HL-60 (cell line): ENCODE measurements at regions not wholly inside any gene's neighbourhood (a gene's known extent, or its start where the extent isn't known, plus 50 kb on each side); places are given as distances from the start of the nearest gene placed in this dataset.

Experiments
- REST ChIP-seq: IDR thresholded peaks from 2 replicates; pipeline ENCODE4 v1.6.1; 2012; ENCODE audit warnings: low read depth; ENCODE audit not compliant: insufficient replicate concordance
- TF ChIP-seq, protein P1 (sequence below): IDR thresholded peaks from one replicate; pipeline ENCODE4 v1.5.1; 2011; ENCODE audit warnings: low read length, control low read depth, inconsistent platforms; ENCODE audit not compliant: insufficient read depth

GRCh38 chr11:23543651-23544222 is 683.5 kb upstream of the CCDC179 start:
- TF ChIP-seq, protein P1, sequence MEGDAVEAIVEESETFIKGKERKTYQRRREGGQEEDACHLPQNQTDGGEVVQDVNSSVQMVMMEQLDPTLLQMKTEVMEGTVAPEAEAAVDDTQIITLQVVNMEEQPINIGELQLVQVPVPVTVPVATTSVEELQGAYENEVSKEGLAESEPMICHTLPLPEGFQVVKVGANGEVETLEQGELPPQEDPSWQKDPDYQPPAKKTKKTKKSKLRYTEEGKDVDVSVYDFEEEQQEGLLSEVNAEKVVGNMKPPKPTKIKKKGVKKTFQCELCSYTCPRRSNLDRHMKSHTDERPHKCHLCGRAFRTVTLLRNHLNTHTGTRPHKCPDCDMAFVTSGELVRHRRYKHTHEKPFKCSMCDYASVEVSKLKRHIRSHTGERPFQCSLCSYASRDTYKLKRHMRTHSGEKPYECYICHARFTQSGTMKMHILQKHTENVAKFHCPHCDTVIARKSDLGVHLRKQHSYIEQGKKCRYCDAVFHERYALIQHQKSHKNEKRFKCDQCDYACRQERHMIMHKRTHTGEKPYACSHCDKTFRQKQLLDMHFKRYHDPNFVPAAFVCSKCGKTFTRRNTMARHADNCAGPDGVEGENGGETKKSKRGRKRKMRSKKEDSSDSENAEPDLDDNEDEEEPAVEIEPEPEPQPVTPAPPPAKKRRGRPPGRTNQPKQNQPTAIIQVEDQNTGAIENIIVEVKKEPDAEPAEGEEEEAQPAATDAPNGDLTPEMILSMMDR: no peak
- TF ChIP-seq REST: no peak
